ENCODE measurements at regions not wholly inside any gene's neighbourhood (a gene's known extent, or its start where the extent isn't known, plus 50 kb on each side); places are given as distances from the start of the nearest gene placed in this dataset.

DNA sequence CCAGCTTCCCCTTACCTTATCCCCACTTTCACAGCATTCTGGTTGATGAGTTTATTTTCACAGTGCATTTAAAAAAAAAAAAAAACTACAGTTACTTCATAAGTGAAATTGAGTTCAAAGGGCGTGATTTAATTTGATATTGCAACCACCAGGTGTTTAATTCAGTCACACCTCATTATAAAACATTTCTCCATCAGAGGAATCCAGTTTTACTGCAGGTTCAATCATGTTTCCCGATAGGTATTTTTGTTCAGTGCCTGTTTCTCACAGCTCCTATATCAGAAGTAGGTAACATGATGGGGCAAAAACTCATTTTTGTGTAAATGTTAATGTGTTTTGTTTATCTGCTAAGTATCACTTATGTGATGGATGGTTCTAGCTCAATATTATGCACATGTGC, 102.3 kb upstream of the PCDH7 start:
- FAIRE-seq (no peak), DNase-seq (ENCODE audit: insufficient read length) (no peak)
- TF ChIP-seq POLR2AphosphoS5 (IDR thresholded peaks at IDR 0.05; ENCODE audit: low read depth, low read length) (no peak), POLR2A (IDR thresholded peaks at IDR 0.05; ENCODE audit: low read depth, low read length) (no peak), TAF1 (IDR thresholded peaks at IDR 0.05; ENCODE audit: borderline replicate concordance, low read depth, low read length) (no peak)

DNA sequence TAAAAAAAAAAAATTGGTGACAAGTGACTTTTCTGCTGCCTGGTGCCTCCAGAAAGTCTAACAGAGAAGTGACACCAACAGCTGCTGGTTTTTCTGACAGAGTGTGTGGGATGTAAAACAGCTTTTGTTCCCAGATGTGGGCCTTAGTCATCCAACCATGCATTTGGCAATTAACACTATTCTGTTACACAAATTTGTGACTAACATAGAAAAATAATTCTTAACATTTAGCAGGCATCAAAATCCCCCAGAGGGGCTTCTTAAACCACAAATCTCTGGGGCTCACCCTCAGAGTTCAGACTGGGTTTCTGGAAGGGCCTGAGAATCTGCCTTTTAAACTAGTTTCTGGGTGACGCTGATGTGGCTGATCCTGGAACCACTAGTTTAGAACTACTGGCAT, 100.5 kb upstream of the PCDH7 start:
- no peak for TF ChIP-seq TAF1 (IDR thresholded peaks at IDR 0.05; ENCODE audit: borderline replicate concordance, low read depth, low read length)
- TF ChIP-seq POLR2AphosphoS5 (IDR thresholded peaks at IDR 0.05; ENCODE audit: low read depth, low read length) = no peak
- TF ChIP-seq POLR2A (IDR thresholded peaks at IDR 0.05; ENCODE audit: low read depth, low read length) = no peak
- FAIRE-seq = no peak

DNA sequence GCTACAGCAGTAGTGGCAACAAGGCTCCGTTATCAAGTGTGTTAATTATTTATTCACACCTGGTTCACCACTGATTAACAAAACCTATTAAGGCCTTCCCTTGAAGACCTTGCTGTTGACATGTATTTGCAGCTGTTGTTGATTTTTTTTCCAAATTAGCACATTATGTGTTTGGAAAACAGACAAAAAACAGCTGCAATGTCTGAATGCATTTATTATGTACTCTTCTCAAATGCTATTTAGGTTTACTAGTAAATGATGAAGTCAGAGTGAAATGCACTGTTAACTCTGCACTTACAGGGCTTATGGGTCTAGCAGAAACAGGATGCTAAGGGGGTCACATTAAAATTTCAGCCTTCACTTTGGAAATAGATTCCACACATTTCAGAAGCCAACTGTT, 99.5 kb upstream of the PCDH7 start:
- TF ChIP-seq POLR2A (IDR thresholded peaks at IDR 0.05; ENCODE audit: low read depth, low read length) (no peak), TAF1 (IDR thresholded peaks at IDR 0.05; ENCODE audit: borderline replicate concordance, low read depth, low read length) (no peak), POLR2AphosphoS5 (IDR thresholded peaks at IDR 0.05; ENCODE audit: low read depth, low read length) (no peak)
- DNase-seq (ENCODE audit: insufficient read length) (no peak), FAIRE-seq (no peak)

More for the DNA sequence above, 100.5 kb upstream of the PCDH7 start:
- DNase-seq (ENCODE audit: insufficient read length) = no peak

DNA sequence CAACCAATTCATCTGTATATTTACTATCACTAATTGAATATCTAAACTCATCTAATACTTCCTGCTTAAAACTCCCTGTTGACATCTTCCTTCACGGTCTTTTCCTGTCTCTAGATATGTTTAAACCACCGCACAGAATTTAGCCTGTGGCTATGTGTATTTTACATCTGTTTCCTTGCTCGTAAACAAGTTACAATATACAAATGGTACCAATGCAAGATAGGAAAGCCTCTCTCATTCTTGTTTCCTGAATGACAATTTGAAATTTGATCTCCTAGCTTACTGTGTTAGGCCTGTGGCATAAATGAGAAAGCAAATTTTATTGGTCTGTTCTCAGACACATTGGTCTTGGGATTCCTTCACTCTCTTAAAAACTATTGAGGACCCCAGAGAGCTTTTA, 89.7 kb upstream of the PCDH7 start:
- DNase-seq (ENCODE audit: insufficient read length) (no peak), FAIRE-seq (no peak)
- TF ChIP-seq POLR2A (IDR thresholded peaks at IDR 0.05; ENCODE audit: low read depth, low read length) (no peak), TAF1 (IDR thresholded peaks at IDR 0.05; ENCODE audit: borderline replicate concordance, low read depth, low read length) (no peak), POLR2AphosphoS5 (IDR thresholded peaks at IDR 0.05; ENCODE audit: low read depth, low read length) (no peak)

DNA sequence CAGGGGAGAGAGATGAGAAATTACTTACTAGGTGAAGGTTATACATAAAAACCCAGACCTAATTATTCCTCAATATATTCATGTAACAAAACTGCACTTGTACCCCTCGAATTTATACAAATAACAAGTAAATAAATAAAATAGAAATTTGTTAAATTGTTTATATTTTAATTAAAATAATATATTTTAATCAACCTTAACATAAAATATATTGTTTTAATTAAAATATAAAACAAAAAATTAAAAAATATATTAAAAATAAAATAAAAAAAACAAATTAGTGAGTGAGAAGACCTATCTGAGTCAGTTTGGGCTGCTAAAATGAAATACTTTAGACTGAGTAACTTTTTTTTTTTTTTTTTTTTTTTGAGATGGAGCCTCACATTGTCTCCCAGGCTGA, 87.4 kb upstream of the PCDH7 start:
- no peak for DNase-seq (ENCODE audit: insufficient read length)
- TF ChIP-seq TAF1 (IDR thresholded peaks at IDR 0.05; ENCODE audit: borderline replicate concordance, low read depth, low read length) (no peak), POLR2A (IDR thresholded peaks at IDR 0.05; ENCODE audit: low read depth, low read length) (no peak), POLR2AphosphoS5 (IDR thresholded peaks at IDR 0.05; ENCODE audit: low read depth, low read length) (no peak)
- no peak for FAIRE-seq

DNA sequence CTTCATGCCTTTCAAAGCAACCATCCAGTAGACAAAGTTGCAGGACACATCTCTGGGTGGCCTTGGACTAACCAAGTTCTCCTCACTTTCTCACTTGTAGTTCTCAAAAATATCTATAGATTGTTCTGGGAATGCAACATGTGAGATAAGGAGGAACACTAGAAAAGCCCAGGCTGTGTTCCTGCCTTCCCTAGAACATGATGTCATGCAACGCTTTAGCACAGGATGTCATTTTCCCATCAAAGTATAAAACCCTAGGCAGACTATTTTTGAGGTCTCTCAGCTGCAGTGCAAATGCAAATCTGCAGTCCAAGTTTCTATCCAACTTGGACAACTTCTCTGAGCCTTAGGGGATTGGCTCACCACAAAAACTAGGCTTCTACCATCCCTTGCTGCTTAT, 78.8 kb upstream of the PCDH7 start:
- FAIRE-seq (no peak), DNase-seq (ENCODE audit: insufficient read length) (no peak)
- TF ChIP-seq TAF1 (IDR thresholded peaks at IDR 0.05; ENCODE audit: borderline replicate concordance, low read depth, low read length) = no peak

DNA sequence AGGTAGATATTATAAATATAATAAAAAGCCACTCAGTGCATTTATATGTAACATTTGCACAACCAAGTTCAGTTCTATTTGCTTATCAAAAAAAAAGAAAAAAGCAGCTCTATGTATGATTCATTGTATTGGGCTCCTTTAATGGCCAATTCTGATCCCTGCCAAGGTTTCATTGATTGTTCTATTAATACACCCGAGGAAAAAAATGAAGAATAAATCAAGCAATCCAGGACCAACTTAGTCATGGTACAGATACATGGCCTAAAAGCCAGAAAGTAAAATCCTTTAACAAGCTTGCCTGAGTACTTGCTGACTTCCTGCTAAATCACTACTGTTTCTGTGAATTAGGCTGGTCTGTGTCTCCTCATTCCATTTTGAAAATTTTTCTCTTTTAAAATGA, 77.6 kb upstream of the PCDH7 start:
- no peak for DNase-seq (ENCODE audit: insufficient read length)
- FAIRE-seq = no peak
- no peak for TF ChIP-seq POLR2A (IDR thresholded peaks at IDR 0.05; ENCODE audit: low read depth, low read length)
- TF ChIP-seq POLR2AphosphoS5 (IDR thresholded peaks at IDR 0.05; ENCODE audit: low read depth, low read length) = no peak
- no peak for TF ChIP-seq TAF1 (IDR thresholded peaks at IDR 0.05; ENCODE audit: borderline replicate concordance, low read depth, low read length)

DNA sequence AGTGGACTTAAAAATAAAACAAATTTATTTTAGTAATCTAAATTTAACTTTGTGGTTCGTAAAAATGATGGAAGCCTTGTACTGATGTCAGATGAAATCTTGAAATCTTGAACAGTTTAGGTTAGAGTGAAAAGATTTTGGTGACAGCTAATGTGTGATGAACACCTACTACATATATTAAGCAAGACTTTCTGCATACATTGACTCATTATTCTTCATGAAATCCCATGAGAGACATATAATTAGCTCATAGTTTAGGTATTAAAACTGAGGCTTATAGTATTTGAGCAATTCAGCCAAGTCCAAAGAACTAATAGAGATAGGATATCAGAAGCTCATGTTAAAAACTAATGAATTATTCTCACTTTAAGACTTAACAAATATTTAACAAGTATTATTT, 66.9 kb upstream of the PCDH7 start:
- DNase-seq (ENCODE audit: insufficient read length) (no peak), FAIRE-seq (no peak)
- no peak for TF ChIP-seq POLR2A (IDR thresholded peaks at IDR 0.05; ENCODE audit: low read depth, low read length)
- no peak for TF ChIP-seq TAF1 (IDR thresholded peaks at IDR 0.05; ENCODE audit: borderline replicate concordance, low read depth, low read length)
- TF ChIP-seq POLR2AphosphoS5 (IDR thresholded peaks at IDR 0.05; ENCODE audit: low read depth, low read length) = no peak

DNA sequence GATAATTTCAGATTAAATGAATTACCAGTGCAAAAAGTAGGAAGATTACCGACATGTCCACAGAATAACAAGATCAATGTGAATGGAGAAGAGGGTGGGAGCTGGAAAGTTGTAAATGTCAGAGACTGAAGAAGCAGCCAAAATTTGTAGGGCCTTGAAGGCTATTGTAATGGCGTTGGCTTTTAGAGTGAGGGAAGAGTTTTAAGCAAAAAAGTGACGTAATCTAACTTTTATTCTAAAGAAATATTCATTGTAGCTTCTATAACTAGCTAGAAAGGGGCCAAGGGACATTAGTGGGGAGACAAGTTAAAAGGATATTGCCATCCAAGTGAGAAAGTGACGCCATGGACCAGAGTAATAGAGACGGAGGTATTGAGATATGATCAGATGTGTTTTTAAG, 63.3 kb upstream of the PCDH7 start:
- TF ChIP-seq POLR2AphosphoS5 (IDR thresholded peaks at IDR 0.05; ENCODE audit: low read depth, low read length) = no peak
- no peak for TF ChIP-seq POLR2A (IDR thresholded peaks at IDR 0.05; ENCODE audit: low read depth, low read length)
- no peak for TF ChIP-seq TAF1 (IDR thresholded peaks at IDR 0.05; ENCODE audit: borderline replicate concordance, low read depth, low read length)
- FAIRE-seq (no peak), DNase-seq (ENCODE audit: insufficient read length) (no peak)

DNA sequence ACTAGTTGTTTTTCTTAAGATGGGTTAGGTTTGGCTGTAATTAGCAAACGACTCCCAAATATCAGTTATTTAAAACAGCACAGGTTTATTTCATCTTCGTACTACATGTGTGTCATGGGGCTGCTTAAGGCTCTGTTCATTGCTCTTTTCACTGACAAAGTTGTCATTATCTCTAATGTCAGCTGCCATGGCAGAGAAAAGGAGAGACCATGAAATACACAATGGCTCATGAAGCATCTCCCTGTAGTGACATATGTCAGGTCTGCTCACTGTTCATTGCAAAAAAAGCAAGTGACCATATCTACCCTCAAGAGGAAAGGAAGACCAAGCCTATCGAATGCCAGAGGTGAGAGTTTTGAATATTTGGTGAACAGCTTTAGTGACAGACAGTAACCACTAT, 52.2 kb upstream of the PCDH7 start:
- DNase-seq (ENCODE audit: insufficient read length) (no peak), FAIRE-seq (no peak)
- TF ChIP-seq POLR2A (IDR thresholded peaks at IDR 0.05; ENCODE audit: low read depth, low read length) (no peak), TAF1 (IDR thresholded peaks at IDR 0.05; ENCODE audit: borderline replicate concordance, low read depth, low read length) (no peak), POLR2AphosphoS5 (IDR thresholded peaks at IDR 0.05; ENCODE audit: low read depth, low read length) (no peak)

DNA sequence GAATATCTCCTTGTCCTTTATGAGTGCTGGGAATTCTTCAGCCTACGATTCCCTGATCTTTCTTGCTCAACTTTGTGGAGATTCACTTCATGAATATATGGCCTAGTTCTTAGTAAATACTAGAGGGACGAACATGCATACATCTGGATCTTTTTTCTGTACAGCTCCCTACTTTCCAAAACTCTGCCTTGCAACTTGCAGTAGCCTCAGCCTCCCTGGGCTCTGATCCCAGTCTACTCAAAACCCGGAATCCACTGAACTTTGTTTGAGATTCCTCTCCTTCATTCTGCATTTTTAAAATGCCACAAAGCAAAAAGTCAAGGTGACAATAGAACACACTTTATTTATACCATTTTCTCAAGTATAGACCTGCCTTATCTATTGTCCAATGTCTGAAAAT, 50.0 kb upstream of the PCDH7 start:
- FAIRE-seq (no peak), DNase-seq (ENCODE audit: insufficient read length) (no peak)
- no peak for TF ChIP-seq TAF1 (IDR thresholded peaks at IDR 0.05; ENCODE audit: borderline replicate concordance, low read depth, low read length)
- no peak for TF ChIP-seq POLR2AphosphoS5 (IDR thresholded peaks at IDR 0.05; ENCODE audit: low read depth, low read length)
- no peak for TF ChIP-seq POLR2A (IDR thresholded peaks at IDR 0.05; ENCODE audit: low read depth, low read length)
